Activated CD4-positive, alpha-beta T cell treated with anti-CD3 and anti-CD28 coated beads for 36 hours (primary cell): ENCODE measurements at regions not wholly inside any gene's neighbourhood (a gene's known extent, or its start where the extent isn't known, plus 50 kb on each side); places are given as distances from the start of the nearest gene placed in this dataset.

Experiments
- ATAC-seq: fragments of 200-7000 bp; cut with Tn5 transposase; one replicate; pipeline ENCODE4 v1.10.0; 2021; ENCODE audit warnings: mild to moderate bottlenecking, moderate library complexity
- CTCF ChIA-PET: fragments of 350-600 bp; sonication (Branson Sonifier 250); formaldehyde crosslinking; loops from one replicate; lab custom pipeline; 2021; ENCODE audit warnings: antibody characterized with exemption; lab: Charles Lee
- POLR2A ChIA-PET: fragments of 350-600 bp; sonication (Branson Sonifier 250); formaldehyde crosslinking; loops from one replicate; lab custom pipeline; 2021; ENCODE audit warnings: antibody characterized with exemption, inconsistent platforms; lab: Charles Lee
- DNase-seq: peaks from one replicate; pipeline ENCODE4 v3.0.0-alpha.2; 2020
- H3K27ac Mint-ChIP-seq: one replicate; pipeline ENCODE4 v1.8.0; 2021; ENCODE audit warnings: mixed read lengths
- H3K27me3 Mint-ChIP-seq: one replicate; pipeline ENCODE4 v1.8.0; 2021; ENCODE audit warnings: mixed read lengths
- H3K36me3 Mint-ChIP-seq: one replicate; pipeline ENCODE4 v1.8.0; 2021; ENCODE audit warnings: low read depth, mixed read lengths
- H3K4me1 Mint-ChIP-seq: one replicate; pipeline ENCODE4 v1.8.0; 2021; ENCODE audit warnings: mixed read lengths
- H3K4me3 Mint-ChIP-seq: one replicate; pipeline ENCODE4 v1.8.0; 2021; ENCODE audit warnings: mild to moderate bottlenecking, moderate library complexity, mixed read lengths
- H3K9me3 Mint-ChIP-seq: one replicate; pipeline ENCODE4 v1.8.0; 2021; ENCODE audit warnings: low read depth, mixed read lengths
- intact Hi-C, 2 experiments: fragments of 100-400 bp; cut with DNase I in 1 of 2; cut with micrococcal nuclease in 1 of 2; formaldehyde crosslinking; loops; one replicate each; pipeline versions ENCODE4 v1.14.2 to v1.15.1; 2022 to 2024; cut with DNase I, micrococcal nuclease

DNA sequence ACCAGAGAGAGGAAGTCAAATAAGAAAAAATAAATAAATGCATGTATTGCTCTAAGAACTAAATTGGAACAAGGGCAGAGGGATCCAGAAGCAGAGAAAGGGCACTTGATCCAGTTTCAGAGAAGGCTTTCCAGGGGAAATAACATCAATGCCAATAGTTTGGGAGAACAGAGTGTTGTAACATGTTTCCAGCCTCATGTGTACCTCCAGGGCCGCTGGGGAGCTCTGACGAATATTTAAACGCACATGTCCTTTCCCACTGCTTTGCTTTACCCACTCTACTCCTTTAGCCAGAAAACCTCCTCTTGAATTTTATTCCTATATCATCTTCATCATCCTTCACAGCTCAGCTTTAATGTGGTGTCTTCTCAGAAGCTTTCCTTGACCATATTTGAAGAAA, 233.7 kb downstream of the ENC1 start:
- ChIA-PET POLR2A (interaction anchor here (1.0 kb wide), 1 partner anchor 8 kb away, joined by 4 read pairs; no protein-coding TSS in a partner anchor), CTCF (interaction anchor here (0.7 kb wide), 1 partner anchor 226 kb away, joined by 3 read pairs; no protein-coding TSS in a partner anchor)
- Mint-ChIP-seq H3K36me3 (no peaks in the 10 kb centered on the region), H3K27me3 (peaks cover 10% of the 10 kb centered on the region), H3K4me1 (peaks cover 13% of the 10 kb centered on the region), H3K4me3 (no peak overlapping the region), H3K9me3 (no peaks in the 10 kb centered on the region), H3K27ac (no peak overlapping the region)
- no peak for DNase-seq
- intact Hi-C loops = no loop called here
- ATAC-seq = no peak

DNA sequence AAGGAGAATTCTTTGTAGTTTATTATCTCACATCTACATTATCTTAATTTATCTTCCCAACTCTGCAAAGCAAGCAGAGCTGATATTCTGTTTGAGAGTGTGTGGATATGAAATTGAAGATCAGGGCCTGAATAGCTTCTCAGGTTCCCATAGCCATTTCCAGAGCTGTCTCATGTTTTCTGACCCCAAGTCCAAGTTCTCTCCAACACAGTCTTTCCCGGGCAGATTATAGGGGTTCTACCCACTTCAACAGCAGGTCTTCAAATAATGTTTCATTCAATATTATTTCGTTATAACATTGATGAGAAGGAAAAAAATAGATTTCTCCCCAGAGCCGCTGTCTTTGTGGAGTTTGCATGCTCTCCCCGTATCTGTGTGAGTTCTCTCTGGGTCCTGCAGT, 234.9 kb downstream of the ENC1 start:
- no peak for DNase-seq
- ATAC-seq = no peak
- CTCF ChIA-PET = no interaction called here
- intact Hi-C loops = no loop called here
- Mint-ChIP-seq H3K27ac (no peak overlapping the region), H3K9me3 (no peaks in the 10 kb centered on the region), H3K36me3 (no peaks in the 10 kb centered on the region), H3K4me1 (peaks cover 16% of the 10 kb centered on the region), H3K27me3 (peaks cover 7% of the 10 kb centered on the region), H3K4me3 (no peak overlapping the region)
- POLR2A ChIA-PET = no interaction called here

DNA sequence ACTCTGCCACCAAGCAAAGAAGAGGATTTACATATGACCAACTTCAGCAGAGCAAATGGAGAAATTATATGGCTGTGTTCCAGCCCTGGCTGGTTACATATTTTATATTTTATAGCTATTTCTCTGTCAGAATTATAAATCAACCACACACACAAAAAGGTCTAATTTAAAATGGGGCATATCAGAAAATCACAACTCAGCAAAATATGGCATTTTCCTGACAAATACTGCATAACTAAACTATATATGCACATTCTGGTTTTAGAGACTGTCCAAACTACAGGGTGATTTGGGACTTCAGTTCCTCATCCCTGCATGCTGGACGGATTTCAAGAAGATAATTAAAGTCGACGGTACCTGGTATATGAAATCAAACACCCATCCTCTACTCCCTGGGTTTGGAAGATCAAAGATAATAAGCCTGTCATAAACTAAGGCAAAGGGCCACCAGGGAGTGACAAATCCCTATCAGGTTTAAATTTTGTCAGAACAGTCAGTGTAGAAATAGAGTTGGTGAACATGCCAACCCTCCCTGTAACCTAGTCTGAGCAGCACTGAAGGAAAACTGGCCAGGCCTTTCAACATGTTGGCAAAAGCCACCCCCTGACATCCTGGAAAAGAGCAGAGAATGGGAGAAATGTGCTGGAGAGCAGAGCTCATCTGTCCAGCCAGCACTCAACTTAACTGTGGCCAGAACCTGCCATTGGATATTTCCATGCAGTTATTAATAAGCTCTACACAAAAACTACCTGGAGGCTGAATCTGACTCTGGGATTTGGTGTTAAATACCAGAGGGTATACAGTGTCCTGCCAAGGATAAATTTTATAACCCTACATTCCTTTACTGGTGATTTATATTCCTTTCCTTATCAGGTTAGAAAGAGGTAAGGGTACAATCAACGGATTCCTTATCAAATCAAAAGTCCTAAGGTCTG, 235.7 kb downstream of the ENC1 start:
- Mint-ChIP-seq H3K27ac (no peak overlapping the region), H3K4me3 (no peak overlapping the region), H3K36me3 (no peaks in the 10 kb centered on the region), H3K4me1 (peaks cover 16% of the 10 kb centered on the region), H3K27me3 (peaks cover 4% of the 10 kb centered on the region), H3K9me3 (no peaks in the 10 kb centered on the region)
- CTCF ChIA-PET = interaction anchor here (0.6 kb wide), 1 partner anchor 191 kb away, joined by 3 read pairs; no protein-coding TSS in a partner anchor
- POLR2A ChIA-PET = no interaction called here
- no peak for DNase-seq
- intact Hi-C loops = no loop called here
- ATAC-seq = no peak

DNA sequence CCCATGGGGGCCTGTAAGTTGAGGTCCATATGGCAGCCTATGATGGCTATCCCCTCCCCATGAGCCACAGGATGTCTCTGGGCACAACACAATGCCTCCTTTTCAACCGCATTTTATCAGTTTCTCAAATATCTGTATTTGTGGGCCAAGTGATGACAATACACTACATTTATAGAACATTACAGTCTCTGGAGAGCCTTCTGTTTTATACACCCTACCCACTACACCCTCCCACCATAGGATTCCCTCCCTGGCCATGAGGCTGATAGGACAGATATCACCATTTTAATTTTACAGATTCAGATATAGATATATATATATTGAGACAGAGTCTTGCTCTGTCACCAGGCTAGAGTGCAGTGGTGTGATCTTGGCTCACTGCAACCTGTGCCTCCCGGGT, 236.8 kb downstream of the ENC1 start:
- peaks cover 4% of the 10 kb centered on the region for H3K27me3 Mint-ChIP-seq
- ChIA-PET CTCF (no interaction called here), POLR2A (no interaction called here)
- H3K27ac Mint-ChIP-seq = no peak overlapping the region
- H3K4me1 Mint-ChIP-seq = peaks cover 16% of the 10 kb centered on the region
- H3K36me3 Mint-ChIP-seq = no peaks in the 10 kb centered on the region
- no peak overlapping the region for H3K4me3 Mint-ChIP-seq
- H3K9me3 Mint-ChIP-seq = no peaks in the 10 kb centered on the region
- intact Hi-C loops = no loop called here
- DNase-seq = no peak
- ATAC-seq = no peak

DNA sequence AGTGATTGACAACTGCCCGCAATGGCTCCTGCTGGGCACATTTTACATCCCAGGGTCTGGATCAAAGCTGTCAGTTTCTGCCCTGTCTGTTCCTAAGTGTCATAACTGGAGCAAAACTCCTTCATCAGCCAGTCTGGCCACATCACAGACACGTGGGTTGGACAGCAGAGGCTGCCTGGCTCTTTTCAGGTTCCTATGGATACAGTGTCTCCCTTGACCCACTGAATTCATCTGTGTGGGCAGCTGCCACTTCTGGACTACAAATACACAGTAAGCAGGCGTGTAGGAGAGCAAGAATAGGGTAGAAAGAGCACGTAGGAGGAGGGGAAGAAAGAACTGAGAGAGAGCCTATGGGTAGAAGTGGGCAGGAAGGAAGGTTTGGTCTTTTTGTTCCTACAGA, 238.0 kb downstream of the ENC1 start:
- intact Hi-C loops = no loop called here
- DNase-seq (no peak), ATAC-seq (no peak)
- POLR2A ChIA-PET = no interaction called here
- Mint-ChIP-seq H3K9me3 (no peaks in the 10 kb centered on the region), H3K4me1 (peaks cover 16% of the 10 kb centered on the region), H3K4me3 (no peak overlapping the region), H3K27me3 (peaks cover 2% of the 10 kb centered on the region), H3K27ac (no peak overlapping the region), H3K36me3 (no peaks in the 10 kb centered on the region)
- CTCF ChIA-PET = no interaction called here

DNA sequence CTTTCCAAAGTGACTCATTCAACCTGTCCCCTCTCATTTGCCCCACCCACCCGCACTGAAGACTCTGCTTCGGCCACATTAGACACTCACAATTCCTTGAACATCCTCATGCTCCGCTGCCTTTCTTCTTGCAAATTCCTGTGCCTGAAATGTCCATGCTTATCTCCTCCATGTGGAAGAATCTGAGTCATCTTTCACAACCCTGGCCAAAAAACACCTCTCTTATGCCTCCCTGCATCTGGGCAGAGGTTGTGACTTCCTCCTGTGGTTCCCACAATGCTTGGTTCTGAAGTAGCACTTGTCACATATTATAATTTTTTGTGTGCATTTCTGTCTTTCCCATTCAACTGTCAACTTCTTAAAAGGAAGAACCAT, 238.6 kb downstream of the ENC1 start:
- ATAC-seq = no peak
- DNase-seq = no peak
- no peaks in the 10 kb centered on the region for H3K9me3 Mint-ChIP-seq
- peaks cover 16% of the 10 kb centered on the region for H3K4me1 Mint-ChIP-seq
- intact Hi-C loops = no loop called here
- H3K27me3 Mint-ChIP-seq = peaks cover 2% of the 10 kb centered on the region
- CTCF ChIA-PET = no interaction called here
- H3K27ac Mint-ChIP-seq = no peak overlapping the region
- no peaks in the 10 kb centered on the region for H3K36me3 Mint-ChIP-seq
- POLR2A ChIA-PET = no interaction called here
- H3K4me3 Mint-ChIP-seq = no peak overlapping the region

DNA sequence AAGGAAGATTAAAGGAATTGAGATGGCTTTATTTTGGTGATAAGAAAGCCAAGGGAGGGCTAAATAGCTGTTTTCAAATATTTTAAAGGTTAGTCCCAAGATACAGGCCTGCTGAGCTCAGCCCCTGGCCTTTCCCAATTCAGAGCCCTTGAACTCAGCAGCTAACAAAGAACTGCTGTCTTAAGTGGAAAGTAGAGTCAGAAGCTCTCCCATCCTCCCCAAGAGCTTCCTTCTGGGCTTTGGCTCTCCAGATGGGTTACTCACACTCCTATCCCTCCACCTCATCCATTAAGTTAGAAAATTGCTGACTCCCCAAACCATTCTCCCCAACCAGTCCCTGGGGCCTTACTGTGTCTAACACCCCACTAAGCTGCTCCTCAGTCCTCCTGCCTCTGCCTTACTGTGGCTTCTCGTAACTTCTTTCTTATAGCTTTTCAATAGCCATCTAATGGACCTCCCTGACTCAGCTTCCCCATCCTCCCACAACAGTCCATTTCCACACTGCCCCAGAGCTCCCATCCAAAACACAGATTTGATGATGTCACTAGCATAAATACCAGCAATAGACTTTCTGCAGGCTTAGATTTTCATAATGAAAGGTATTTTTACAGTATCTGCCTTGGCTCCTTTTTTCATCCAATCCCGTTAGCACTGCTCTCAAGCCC, 239.1 kb downstream of the ENC1 start:
- Mint-ChIP-seq H3K27me3 (peaks cover 2% of the 10 kb centered on the region), H3K4me1 (peaks cover 16% of the 10 kb centered on the region), H3K9me3 (no peaks in the 10 kb centered on the region), H3K36me3 (no peaks in the 10 kb centered on the region), H3K4me3 (no peak overlapping the region), H3K27ac (no peak overlapping the region)
- CTCF ChIA-PET = no interaction called here
- intact Hi-C loops = no loop called here
- no peak for DNase-seq
- ATAC-seq = no peak
- POLR2A ChIA-PET = no interaction called here

DNA sequence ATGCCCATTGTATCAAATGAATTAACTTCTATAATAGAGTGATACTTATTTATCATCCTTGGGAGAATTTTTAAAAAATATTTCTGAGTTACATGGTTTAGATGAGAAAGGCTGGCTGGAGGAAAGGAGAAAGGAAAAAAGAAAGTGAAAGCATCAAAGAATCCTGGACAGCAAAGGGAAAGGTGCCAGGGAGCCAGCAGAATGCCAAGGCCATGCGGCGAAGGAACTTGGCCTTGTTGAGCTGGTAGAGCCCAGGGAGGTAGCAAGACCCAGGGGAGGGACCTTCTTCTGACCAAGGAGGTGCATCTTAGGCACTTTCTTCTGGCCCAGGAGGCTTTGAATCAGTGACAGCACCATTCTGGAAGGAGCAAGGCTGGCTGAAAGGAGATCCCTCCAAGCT, 240.5 kb downstream of the ENC1 start:
- no peaks in the 10 kb centered on the region for H3K9me3 Mint-ChIP-seq
- no peak overlapping the region for H3K27ac Mint-ChIP-seq
- peaks cover 16% of the 10 kb centered on the region for H3K4me1 Mint-ChIP-seq
- no peaks in the 10 kb centered on the region for H3K27me3 Mint-ChIP-seq
- H3K4me3 Mint-ChIP-seq = no peak overlapping the region
- DNase-seq (no peak), ATAC-seq (no peak)
- intact Hi-C loops = no loop called here
- ChIA-PET POLR2A (no interaction called here), CTCF (interaction anchor here (0.7 to 1.1 kb wide), 2 partner anchors 16 to 318 kb away, joined by 3 to 4 read pairs; no protein-coding TSS in a partner anchor)
- H3K36me3 Mint-ChIP-seq = no peaks in the 10 kb centered on the region

DNA sequence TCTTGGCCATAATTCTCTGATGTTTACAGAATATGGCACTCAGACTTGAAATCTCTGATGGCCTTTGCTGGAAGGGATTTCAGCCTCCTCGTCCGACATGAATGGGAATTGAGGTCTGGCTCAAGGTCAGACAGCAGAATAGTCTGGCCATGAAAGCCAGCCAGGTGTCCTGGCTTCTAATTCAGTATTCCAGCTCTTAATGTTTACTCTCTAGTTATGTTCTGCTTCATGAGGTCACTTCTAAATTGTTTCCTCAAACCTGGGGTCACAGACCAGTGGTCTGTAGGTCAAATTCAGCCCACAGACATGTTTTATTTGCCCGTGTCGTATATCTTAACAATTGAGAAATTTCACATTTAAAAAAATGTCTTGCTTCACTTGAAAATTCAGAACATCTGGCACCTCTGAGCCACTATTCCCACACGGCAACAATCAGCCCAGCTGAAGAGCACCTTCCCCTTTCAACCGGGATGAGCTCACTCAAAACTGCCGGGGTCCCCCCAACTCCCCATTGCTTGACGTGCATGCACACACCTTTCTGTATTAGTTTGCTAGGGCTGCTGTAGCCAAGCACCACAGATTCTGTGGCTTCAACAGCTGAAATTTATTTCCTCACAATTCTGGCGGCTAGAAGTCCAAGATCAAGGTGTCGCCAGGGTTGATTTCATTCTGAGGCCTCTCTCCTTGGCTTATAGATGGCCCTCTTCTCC, 243.5 kb downstream of the ENC1 start:
- CTCF ChIA-PET = no interaction called here
- Mint-ChIP-seq H3K27me3 (no peaks in the 10 kb centered on the region), H3K27ac (no peak overlapping the region), H3K9me3 (no peaks in the 10 kb centered on the region), H3K36me3 (no peaks in the 10 kb centered on the region), H3K4me3 (no peak overlapping the region), H3K4me1 (peaks cover 10% of the 10 kb centered on the region)
- POLR2A ChIA-PET = no interaction called here
- no peak for DNase-seq
- ATAC-seq = no peak
- intact Hi-C loops = loop anchor here in 1 of 2 experiments (5.0 kb wide), 1 partner anchor 250 kb away; no protein-coding TSS in a partner anchor

DNA sequence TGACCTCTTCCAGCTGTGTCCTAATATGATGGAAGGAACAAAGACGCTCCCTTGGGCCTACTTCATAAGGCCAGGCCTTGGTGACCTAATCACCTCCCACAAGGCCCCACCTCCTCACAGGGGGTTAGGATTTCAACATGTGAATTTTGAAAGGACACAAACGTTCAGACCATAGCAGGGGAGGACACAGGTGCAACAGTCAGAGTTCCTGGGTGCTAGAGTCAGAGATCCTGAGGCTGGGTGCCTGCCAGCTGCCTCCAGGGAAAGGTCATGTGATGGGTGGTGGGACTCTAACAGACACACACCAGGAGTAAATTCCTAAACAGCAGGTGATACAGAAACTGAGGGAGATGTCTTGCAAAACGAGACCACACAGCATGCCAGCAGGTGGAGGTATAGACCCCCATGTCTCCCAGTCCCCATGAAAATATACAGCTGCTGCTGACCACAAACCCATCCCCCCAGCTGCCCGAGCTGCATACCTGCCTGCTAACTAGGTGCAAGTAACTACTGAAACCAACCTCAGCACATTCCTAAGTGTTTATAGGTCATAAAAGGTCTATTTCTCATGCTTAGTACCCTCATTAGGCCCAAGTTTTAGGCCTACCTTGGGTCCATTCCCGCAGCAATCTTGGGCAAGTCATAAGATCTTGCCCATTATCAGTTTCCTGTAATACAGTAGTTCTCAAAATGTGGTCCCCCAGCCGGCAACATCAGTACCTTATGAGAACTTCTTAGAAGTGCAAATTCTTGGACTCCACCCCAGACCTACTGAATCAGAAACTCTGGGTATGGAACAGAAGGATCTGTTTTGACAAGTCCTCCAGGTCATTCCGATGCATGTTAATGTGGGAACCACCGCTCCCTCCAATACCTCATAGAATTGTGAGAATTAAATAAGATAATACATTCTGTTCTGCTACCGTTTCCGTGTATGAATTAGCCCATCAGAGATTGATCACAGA, 245.3 kb downstream of the ENC1 start:
- H3K9me3 Mint-ChIP-seq = no peaks in the 10 kb centered on the region
- no peaks in the 10 kb centered on the region for H3K36me3 Mint-ChIP-seq
- ChIA-PET CTCF (interaction anchor here (0.6 kb wide), 1 partner anchor 97 kb away, joined by 3 read pairs; no protein-coding TSS in a partner anchor), POLR2A (no interaction called here)
- peaks cover 7% of the 10 kb centered on the region for H3K4me1 Mint-ChIP-seq
- no peak overlapping the region for H3K27ac Mint-ChIP-seq
- DNase-seq = no peak
- H3K4me3 Mint-ChIP-seq = no peak overlapping the region
- no peaks in the 10 kb centered on the region for H3K27me3 Mint-ChIP-seq
- intact Hi-C loops = loop anchor here (2.0 to 5.0 kb wide), 3 partner anchors 252 to 492 kb away; no protein-coding TSS in a partner anchor
- no peak for ATAC-seq
